ENCODE measurements at regions not wholly inside any gene's neighbourhood (a gene's known extent, or its start where the extent isn't known, plus 50 kb on each side); places are given as distances from the start of the nearest gene placed in this dataset.
"Not testable (repeated sequence)": the region's sequence is repeated elsewhere in the genome, so short reads cannot be mapped to it uniquely, and the experiment has no call there.

DNA sequence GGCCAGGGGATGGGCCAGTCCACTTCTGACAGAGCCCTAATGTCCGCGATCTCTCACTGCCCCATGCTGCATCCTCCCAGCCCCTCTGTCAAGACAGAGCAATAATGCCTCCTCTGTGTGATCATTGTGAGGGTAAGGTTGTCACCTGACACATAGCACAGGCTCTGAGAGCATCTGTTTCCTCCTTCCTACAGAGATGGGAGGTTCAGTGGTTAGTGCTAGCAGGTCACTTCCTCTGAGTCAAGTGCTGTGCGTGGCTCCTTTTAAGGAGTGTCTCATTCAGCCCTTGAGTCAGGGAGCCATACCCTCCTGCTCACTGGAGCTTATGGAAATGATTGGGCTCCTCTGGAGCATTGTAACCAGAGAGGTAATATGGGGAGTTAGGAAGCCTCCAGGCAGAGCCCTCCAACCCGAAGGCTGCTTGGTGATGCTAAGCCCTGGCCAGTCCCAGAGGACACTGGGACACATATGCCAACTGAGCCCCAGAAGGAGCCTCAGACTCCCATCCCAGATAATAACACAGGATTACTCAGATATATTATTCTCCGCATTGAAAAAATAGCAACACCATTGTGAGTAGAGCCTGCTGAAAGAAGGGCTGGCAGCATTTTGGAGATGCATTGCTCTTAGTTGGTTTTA lies 189.0 kb downstream of the GALNT1 start:
- DNase-seq (ENCODE audit: low spot score): peak; percentile 65

DNA sequence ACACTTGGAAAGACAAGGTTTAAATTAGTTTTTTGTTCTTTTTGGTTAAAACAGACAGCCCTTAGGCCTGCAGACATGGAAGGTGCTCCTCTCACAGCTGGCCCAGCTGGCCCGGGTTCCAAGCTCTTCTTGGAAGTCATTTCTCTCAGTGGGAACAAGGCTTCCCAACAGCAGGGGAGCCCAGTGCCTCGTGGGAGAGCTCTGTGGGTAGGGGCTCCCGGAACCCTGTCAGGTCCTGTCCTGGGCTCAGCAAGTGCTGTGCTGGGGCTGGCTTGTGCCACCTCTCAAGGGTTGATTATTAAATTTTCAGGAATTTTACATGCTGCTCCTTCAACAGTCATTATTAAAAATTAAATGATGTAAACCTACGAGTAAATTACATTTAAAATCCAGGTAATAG lies 189.6 kb downstream of the GALNT1 start:
- DNase-seq (ENCODE audit: low spot score): no peak

DNA sequence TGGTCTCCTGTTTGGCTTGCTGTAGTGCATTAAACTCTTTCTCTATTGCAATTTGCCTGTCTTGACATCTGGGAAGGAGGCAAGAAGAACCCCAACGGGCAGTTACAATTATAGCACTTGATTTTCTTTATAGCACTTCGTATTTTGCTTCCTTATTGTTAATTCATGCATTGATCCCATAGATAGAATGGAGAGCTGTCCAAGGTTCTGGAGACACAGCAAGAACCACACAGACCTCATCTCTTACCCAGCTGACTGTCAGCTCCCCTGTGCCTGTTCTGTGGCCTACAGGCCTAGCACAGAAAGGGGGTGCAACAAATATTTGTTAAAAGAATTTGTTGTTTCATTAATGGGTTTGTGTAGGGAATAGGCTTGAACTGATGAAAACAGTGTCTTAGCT lies 194.3 kb downstream of the GALNT1 start:
- no peak for DNase-seq (ENCODE audit: low spot score)

DNA sequence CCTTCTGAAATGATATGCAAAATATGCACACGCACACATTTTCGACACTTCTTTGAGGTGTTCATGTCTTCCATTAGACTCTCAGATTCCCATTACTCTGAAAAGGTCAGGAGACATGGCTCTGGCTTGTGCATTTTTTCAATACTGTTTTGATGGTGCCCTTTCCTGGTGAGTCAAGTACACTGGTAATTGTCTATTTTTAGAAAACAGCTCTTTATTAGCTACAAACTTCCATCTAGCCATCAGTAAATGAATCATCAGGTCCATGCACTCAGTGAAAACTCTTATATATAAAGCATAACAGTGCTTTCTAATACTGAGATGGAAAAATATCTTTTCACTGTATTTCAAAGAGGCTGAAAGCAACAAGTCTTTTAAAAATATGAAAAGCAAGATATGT lies 194.9 kb downstream of the GALNT1 start:
- peak; percentile 26 for DNase-seq (ENCODE audit: low spot score)

DNA sequence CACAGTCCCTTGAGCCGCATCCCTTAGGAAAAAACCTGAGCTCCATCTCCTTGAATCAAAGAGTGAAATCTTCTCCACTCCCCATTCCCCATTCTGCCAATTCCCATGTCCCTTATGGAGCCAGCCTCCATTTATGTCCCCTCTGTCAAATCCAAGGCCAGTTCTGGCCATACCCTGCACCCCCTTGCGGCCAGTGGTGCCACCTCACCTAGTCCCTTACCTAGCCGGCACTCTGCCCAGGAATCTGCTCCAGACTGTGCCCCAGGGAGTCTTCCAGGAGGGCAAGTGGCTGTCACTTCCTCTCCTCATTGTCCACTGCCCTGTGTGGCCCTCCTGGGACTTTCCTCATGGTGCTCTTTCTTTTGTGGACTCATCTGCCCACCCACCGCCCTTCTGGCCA lies 195.4 kb upstream of the RMP24 start:
- DNase-seq (ENCODE audit: low spot score): no peak

DNA sequence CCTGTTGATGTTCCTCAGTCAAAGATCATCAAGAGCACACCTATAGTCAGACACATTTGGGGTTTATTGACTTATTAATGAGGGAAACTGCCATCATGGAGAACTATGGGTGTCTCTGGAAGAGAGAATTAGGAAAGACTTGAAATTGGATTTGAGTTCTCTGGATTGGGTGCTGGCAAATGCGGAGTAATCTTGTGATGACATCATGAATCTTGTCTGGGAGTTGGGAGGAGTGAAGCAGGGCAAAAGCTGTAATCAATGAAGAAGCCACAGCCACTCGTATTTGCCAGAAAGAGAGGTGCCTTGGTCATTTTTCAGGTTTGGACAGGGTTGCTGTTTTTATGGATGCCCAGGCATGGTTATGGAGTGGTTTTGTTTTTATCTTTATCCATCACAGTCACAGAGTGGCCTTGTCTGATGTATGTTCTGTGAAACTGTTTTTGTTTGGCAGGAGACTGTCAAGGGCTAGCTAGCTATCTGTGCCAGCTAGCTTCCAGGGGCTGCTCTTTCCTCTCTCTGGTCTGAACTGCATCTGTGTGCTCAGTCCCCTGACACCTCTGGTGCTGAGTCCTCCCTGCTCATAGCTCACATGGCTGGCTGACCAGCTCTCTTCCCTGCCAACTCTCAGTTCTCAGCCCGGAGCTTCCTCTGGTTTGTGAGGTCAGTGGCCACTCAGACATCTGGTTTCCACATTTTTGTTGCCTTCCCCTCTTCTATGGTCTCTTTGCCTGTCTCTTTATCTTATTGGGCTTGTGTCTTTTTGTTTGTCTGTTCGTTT lies 193.4 kb upstream of the RMP24 start:
- no peak for DNase-seq (ENCODE audit: low spot score)

DNA sequence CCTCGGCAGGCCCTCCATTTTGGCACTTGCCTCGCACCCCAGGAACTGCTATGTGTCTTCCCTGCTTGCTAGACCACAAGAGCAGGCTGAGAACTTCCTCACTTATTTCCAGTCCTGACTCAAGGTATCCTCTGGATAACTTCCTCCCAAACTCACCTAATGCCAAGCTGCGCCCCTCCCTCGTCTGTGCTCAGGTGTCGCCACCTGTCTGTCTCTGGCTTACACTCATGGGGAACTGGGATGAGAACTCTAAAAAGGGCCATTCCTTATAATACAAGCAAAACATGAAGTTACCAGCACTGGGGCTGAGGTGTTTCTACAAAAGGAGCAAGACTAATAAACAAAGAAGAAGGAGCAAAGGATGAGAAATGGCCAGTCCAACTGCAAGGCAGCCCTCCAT lies 191.5 kb upstream of the RMP24 start:
- DNase-seq (ENCODE audit: low spot score): no peak

DNA sequence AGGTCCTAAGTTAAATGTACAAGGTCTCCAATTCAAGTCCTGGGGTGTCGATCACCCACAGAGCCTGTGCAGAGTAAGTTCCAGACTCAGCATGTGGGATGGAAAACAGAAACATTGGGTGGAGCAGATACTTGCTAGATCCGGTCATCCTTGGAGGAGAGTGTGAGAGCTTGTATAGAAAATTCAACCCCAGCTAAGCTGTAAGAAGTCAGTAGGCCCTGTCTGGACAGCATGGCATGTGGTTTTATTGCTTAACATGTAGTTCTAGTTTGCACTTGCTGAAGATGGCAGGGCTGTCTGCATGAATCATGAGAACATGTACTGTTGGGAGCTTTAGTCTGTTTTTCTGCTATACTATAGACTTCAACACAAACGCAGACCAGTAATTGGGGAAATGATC lies 189.6 kb upstream of the RMP24 start:
- no peak for DNase-seq (ENCODE audit: low spot score)

DNA sequence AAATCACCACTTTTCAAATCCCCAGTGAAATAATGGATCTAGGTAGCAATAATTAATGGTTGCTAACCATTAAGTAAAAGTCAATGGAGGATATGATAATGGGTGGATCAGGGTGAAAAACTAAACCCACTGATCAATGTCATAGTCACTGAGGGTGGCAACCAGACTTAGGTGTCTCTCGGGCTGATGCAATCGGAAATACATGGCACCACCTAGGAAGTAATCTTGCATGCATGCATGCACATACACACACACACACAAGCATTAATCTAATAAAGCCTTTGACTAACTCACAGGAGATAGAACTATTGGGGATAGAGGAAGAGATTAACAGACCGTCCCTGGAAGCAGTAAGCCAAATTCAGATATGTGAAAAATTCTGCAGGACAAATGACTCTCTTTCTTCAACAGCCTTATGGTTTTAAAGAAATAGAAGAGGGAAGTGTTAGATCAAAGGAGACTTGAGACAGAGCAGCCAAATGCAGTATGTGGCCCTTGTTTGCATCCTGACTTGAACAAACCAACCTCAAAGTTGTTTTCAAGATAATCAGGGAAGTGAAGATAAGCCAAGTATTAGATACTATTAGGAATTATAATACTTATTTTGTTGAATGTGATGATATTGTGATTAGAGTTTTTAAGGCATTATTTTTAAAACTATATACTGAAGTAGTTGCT lies 186.0 kb upstream of the RMP24 start:
- DNase-seq (ENCODE audit: low spot score): no peak

DNA sequence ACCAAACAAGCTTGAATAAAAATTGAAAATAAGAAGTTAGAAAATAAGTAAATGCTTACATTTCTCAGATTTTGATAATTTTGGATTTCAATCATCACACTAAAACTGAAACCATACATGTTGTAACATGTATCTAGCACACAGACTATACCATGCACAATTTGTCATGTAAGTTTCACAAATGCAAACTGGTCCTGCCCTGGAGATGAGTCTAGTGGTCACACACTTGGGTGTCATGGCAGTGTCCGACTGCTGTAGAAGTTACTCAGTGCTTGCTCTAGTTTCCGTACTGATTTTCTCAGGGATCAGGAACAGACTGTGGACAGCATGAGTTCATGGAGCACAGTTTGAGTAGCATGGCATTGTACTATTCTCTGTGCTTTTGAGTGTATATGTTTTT lies 182.9 kb upstream of the RMP24 start:
- DNase-seq (ENCODE audit: low spot score): no peak

DNA sequence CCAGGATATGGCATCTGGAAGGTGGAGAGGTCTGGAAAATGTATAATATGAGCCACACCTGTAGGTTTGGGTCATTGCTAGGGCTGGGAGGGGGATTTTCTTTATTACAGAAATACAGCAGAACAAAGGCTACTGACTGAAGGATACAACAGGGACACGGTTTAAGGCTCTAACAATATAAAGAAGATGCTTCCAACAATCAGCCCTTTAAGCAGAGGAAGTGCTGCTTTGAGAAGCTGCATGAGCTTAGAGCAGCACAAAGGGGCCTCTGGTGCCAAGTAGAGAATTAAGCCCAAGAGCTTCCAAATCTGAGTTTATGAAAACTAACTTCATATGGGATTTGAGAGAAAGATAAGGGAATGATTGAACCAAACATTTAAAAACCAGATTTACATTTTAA lies 174.5 kb upstream of the RMP24 start:
- no peak for DNase-seq (ENCODE audit: low spot score)

DNA sequence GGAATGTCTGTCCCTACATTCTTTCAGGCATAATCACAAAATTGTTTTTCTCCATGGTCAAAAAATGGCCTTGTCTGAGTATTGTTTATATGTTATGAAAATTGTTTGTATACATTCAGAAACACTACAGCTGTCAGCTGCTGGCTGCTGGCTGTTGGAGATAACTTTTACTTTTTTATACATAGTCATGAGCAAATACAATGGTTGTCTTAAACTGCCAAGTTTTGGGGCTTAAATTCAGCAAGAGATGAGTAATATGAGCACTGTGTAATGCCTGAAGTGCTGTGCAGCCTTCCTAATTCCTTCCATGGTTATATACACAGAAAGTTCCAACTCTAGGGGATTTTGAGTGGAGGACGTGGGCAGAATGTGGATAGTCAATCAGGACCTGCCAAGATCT lies 168.9 kb upstream of the RMP24 start:
- no peak for DNase-seq (ENCODE audit: low spot score)

DNA sequence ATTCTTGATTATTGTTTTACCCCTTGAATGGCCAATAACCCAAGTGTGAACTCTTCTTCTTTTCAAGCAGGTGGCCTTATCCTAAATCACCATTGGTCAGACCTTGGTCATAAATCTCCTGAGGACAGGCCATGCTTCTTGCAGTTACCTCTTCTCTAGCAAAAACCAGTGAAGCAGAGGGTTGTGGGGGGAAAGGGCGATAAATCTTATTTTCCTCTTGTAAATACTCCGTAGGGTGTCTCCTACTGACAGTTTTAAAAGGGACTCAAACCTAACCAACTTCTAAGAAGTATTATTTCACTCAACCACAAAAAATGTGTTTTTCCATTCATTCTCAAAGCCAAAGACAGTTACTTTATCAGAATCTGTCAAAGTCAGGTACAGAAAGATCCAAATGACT lies 168.1 kb upstream of the RMP24 start:
- DNase-seq (ENCODE audit: low spot score): no peak

DNA sequence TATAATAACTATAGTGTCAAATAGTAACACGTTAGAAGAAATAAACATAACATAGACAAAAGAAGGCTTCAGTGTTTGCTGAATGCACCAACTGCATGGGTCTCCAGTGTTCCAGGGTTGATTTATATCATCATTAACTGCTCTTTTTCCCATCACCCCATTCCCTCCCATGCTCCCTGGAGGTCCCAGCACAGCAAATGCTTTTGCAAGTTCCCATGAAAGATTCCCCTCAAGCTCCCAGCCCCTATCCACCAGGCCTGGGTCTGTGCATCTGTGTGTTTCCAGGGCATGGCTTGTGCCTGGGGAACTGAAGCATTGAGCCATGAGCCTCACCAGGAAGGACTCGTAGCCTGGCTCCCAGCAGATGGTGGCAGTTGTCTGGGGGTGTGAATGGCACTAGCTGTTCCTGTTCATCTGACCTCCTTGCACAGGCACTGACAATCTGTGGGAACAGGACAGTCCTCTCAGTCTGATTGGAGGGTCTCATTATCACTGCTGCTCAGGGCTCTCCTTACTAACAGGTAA lies 164.6 kb upstream of the RMP24 start:
- DNase-seq (ENCODE audit: low spot score): no peak

DNA sequence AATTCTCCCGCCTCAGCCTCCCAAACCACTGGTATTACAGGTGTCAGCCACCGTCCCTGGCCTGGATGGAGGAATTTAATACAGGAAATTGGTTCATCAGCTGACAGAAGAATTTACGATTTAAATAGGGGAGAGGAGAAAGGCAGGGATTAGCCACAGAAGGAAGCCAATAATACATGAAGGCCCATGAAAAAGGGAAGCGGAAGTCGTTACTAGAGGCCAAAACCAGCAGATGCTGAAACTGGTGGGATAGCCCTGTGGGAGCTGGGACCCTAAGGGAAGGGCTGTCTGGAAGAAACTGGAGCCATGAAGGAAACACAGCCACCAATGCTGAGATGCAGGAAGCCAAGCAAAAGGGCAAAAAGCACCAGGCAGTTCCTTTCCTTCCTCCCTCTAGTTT lies 163.7 kb upstream of the RMP24 start:
- DNase-seq (ENCODE audit: low spot score): no peak

DNA sequence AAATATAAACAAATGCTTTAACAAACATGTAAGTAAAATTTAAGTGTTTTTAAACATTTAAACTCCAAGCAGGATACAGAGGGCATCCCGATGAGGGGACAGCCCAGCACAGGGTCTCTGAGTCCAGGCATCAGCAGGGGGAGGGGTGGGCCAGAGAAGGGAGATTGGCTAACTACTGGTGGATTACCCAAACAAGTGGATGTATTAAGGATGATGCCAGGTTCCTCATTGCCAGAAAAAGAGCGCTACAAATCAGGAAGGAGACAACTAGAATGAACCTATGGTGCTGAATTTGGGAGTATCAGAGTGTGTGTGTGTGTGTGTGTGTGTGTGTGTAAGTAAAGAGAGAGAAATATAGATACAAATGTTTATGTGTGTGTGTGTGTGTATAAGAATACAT lies 162.0 kb upstream of the RMP24 start:
- DNase-seq (ENCODE audit: low spot score): no peak

DNA sequence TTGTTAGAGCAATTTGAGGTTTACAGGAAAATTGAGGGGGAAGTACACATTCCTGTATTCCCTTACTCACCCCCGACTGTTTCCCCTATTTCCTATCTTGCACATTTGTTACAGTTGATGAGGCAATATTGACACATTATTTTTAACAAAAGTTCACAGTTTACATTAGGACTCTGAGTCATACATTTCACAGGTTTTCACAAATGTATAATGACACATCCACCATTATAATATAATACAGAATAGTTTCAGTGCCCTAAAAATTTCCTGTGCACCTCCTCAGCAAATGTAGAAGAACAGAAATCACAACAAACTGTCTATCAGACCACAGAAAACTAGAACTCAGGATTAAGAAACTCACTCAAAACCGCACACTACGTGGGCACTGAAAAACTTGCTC lies 160.6 kb upstream of the RMP24 start:
- peak; percentile 8 for DNase-seq (ENCODE audit: low spot score)

DNA sequence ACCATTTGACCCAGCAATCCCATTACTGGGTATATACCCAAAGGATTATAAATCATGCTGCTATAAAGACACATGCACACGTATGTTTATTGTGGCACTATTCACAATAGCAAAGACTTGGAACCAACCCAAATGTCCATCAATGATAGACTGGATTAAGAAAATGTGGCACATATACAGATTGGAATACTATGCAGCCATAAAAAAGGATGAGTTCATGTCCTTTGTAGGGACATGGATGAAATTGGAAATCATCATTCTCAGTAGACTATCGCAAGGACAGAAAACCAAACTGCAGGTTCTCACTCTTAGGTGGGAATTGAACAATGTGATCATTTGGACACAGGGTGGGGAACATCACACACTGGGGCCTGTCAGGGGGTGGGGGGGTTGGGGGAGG lies 157.5 kb upstream of the RMP24 start:
- not testable (repeated sequence) for DNase-seq (ENCODE audit: low spot score)

DNA sequence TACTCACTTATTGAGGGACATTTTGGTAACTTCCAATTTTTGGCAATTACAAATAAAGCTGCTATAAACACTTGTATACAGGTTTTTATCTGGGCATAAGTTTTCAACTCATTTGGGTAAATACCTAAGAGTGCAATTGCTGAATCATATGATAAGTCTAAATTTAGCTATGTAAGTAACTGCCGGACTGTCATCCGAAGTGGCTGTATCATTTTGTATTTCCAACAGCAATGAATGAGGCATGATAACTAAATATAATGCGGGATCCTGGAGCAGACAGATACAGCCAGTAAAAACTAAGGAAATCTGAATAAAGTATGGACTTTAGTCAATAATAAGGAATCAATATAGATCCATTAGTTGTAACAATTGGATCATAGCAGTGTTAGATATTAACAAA lies 156.5 kb upstream of the RMP24 start:
- no peak for DNase-seq (ENCODE audit: low spot score)

DNA sequence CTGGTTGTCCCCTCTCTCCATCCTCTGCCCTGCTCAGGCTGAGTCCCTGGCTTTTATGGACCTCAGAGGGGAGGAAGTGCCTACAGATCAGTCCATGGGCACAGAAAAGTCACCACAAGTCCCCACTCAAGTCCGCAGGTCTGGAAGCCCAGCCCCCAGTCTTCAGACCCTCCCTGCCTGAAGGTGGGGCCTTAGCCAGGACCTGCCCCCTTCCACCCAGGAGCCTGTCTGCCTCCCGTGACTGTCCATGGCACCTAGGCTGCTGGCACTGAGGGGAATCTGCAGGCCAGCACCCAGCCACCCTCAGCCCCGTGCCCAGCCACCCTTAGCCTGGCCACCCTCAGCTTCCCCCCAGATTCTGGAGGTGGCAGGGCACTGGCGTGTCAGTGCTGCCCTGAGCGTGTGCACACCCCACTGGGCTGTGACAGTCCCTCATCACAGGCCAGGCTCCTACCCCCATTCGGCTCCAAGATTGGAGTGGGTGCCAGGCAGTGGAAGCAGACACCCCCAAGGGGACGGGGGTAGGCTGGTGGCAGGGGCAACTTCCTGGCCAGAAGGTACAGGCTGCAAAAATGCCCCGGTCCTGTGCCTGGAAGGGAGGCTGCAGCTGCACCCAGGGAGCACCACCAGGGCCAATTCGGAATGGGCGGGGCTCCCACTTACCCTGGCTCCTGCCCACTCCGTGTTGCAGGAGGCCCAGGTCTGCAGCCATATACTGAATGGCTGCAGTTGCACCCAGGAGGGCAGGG lies 154.7 kb upstream of the RMP24 start:
- no peak for DNase-seq (ENCODE audit: low spot score)

DNA sequence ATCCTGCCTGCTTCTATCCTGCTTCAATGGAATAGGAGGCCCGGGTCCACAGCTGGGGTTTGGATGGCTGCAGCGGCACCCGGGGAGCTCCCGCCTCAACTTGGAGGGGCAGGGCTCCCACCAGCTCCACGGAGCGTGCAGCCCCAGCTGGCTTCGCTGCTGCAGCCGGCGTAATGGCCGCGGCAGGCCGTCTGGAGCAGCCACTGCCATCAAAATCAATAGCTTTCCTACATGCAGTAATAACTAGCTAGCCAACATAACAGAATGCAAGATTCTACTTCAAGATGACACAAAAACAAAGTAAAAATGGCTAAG lies 154.2 kb upstream of the RMP24 start:
- DNase-seq (ENCODE audit: low spot score): no peak

DNA sequence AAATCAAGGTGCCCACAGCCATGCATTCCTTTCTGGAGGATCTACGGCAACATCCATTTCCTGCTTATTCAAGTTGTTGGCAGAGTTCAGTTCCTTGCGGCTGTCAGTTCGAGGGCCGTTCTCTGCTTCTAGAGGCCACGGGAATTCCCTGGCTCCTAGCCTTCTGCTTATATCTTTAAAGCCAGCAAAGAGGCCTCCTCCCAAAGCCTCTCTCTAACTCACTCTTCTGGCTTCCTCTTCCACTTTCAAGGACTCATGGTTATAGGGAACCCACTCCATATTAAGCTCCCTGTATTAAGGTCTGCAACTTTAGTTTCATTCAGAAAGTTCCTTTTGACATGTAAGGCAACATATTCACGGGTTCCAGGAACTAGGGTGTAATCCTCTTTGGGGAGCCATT lies 150.1 kb upstream of the RMP24 start:
- no peak for DNase-seq (ENCODE audit: low spot score)

DNA sequence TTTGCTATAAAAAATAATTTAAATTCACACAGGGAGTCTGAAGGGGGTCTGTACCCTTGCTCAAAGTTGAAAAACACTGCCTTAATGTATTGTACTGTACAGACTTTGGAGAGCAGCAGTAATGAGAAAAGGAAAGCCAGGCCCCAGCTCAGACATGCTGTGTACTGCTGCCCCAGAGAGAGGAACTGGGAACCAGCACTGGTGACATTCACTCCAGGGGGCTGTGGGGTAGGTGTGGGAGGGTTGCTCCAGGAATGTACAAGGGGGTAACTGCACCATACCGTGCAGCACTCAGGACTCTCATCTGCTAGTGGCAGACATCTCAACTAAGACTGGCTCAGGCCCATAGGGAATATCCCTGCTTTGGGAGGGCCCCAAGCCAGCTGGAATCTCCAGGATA lies 146.0 kb upstream of the RMP24 start:
- no peak for DNase-seq (ENCODE audit: low spot score)
